NB4 (cell line): ENCODE measurements at regions not wholly inside any gene's neighbourhood (a gene's known extent, or its start where the extent isn't known, plus 50 kb on each side); places are given as distances from the start of the nearest gene placed in this dataset.

Experiments used
- CTCF ChIP-seq: IDR thresholded peaks from one replicate; pipeline ENCODE4 v1.5.1; 2012; ENCODE audit warnings: low read depth, low read length
- MAX ChIP-seq: IDR thresholded peaks from 2 replicates; pipeline ENCODE4 v1.6.1; 2011; ENCODE audit warnings: low read depth, low read length
- POLR2A ChIP-seq: IDR thresholded peaks from 2 replicates; pipeline ENCODE4 v1.6.1; 2011; ENCODE audit warnings: mild to moderate bottlenecking; ENCODE audit not compliant: insufficient read length; ENCODE audit errors: extremely low read depth

- TF ChIP-seq POLR2A (no peak), CTCF (no peak), MAX (no peak)
Measured at GRCh38 chr2:67002618-67003371, 394.3 kb upstream of the ETAA1 start.
